Keratinocyte (primary cell): ENCODE measurements at regions not wholly inside any gene's neighbourhood (a gene's known extent, or its start where the extent isn't known, plus 50 kb on each side); places are given as distances from the start of the nearest gene placed in this dataset.

Source experiments
- EZH2 ChIP-seq: IDR thresholded peaks from one replicate; pipeline ENCODE4 v1.6.1; 2012; ENCODE audit warnings: inconsistent platforms, mild to moderate bottlenecking, low read length, moderate library complexity
- TF ChIP-seq, protein P1 (sequence below), 3 experiments: IDR thresholded peaks in 1 of 3; conservative IDR thresholded peaks in 1 of 3; optimal IDR thresholded peaks in 1 of 3; 2 replicates in 2 of 3; 3 replicates in 1 of 3; pipeline versions ENCODE3 to v1.5.1; 2011; ENCODE audit warnings: low read length in 3 of 3, mild to moderate bottlenecking in 3 of 3, moderate library complexity in 2 of 3, control low read depth in 1 of 3, inconsistent platforms in 1 of 3; ENCODE audit not compliant: insufficient read depth in 2 of 3; ENCODE audit errors: extremely low read depth in 1 of 3

GRCh38 chr2:215828528-215829184 lies 184.7 kb downstream of the MREG start:
- TF ChIP-seq, protein P1, sequence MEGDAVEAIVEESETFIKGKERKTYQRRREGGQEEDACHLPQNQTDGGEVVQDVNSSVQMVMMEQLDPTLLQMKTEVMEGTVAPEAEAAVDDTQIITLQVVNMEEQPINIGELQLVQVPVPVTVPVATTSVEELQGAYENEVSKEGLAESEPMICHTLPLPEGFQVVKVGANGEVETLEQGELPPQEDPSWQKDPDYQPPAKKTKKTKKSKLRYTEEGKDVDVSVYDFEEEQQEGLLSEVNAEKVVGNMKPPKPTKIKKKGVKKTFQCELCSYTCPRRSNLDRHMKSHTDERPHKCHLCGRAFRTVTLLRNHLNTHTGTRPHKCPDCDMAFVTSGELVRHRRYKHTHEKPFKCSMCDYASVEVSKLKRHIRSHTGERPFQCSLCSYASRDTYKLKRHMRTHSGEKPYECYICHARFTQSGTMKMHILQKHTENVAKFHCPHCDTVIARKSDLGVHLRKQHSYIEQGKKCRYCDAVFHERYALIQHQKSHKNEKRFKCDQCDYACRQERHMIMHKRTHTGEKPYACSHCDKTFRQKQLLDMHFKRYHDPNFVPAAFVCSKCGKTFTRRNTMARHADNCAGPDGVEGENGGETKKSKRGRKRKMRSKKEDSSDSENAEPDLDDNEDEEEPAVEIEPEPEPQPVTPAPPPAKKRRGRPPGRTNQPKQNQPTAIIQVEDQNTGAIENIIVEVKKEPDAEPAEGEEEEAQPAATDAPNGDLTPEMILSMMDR (optimal IDR thresholded peaks at IDR 0.05 in 1 of 3, IDR thresholded peaks at IDR 0.05 in 1 of 3, conservative IDR thresholded peaks at IDR 0.05 in 1 of 3; ENCODE audit: extremely low read depth in 1 of 3, insufficient read depth in 2 of 3, low read length in 3 of 3), result peak; percentile 74 to 79 (median 76)
- no peak for TF ChIP-seq EZH2
